ENCODE measurements at regions not wholly inside any gene's neighbourhood (a gene's known extent, or its start where the extent isn't known, plus 50 kb on each side); places are given as distances from the start of the nearest gene placed in this dataset.

- in situ Hi-C loops (cut with MboI; ENCODE audit: low pct_ligation_motif_present in 1 of 4, low pct_unique_long_range_greater_than_20kb in 1 of 4, low sequenced_read_pairs in 3 of 4) = no loop called here
- 57 to 74% methylated on average over 1 to 7 of the region's 7 CpGs for WGBS, 2 donors (ENCODE audit: low coverage in 1 of 2)
These were observed 125.8 kb upstream of the NPHP3 start for GRCh38 chr3:132847849-132848625.

DNA sequence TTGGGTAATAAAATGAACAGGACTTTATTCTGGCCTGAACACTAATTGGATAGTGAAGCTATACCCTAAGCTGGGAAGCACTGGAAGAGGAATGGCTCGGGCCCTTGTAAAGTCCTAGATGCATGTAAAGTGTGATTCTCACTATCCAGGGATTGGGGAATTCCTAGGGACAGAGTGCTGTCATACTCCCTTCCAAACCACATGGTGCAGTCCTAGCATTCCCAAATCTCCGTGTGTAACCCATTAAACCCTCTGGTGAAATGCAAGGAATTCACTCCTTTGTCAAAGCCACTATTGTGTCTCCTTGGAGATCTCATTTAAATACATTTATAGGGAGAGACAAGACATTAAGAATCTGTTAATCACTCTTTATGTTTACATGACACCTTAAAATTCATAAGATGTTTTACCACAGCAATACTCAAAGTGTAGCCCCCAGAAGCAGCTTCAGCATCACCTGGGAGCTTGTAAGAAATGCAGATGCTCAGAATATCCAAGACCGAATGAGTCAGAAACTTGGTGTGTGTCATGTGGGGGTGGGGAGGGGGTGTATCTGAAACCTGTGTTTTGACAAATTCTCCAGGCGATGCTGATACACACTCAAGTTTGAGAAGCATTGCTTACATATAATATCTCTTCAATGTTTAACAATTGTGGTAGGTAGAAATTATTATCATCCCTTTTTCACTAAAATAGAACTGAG lies 121.8 kb upstream of the NPHP3 start:
- intact Hi-C loops (cut with DNase I; ENCODE audit: low total_unique reads) (no loop called here), in situ Hi-C loops (cut with MboI; ENCODE audit: low pct_ligation_motif_present in 1 of 4, low pct_unique_long_range_greater_than_20kb in 1 of 4, low sequenced_read_pairs in 3 of 4) (no loop called here)
- 69 to 100% methylated on average over 1 to 4 of the region's 4 CpGs for WGBS, 2 donors (ENCODE audit: low coverage in 1 of 2)
- Histone ChIP-seq H3K27me3 (no peaks in the 10 kb centered on the region), H3K27ac (no peak overlapping the region), H3K9me3 (no peaks in the 10 kb centered on the region), H3K4me1 (no peaks in the 10 kb centered on the region), H3K36me3 (no peaks in the 10 kb centered on the region), H3K4me3 (no peak overlapping the region)
- DNase-seq = no peak
- TF ChIP-seq EP300 (IDR thresholded peaks at IDR 0.05; ENCODE audit: low read depth) = no peak
- TF ChIP-seq, protein P1, sequence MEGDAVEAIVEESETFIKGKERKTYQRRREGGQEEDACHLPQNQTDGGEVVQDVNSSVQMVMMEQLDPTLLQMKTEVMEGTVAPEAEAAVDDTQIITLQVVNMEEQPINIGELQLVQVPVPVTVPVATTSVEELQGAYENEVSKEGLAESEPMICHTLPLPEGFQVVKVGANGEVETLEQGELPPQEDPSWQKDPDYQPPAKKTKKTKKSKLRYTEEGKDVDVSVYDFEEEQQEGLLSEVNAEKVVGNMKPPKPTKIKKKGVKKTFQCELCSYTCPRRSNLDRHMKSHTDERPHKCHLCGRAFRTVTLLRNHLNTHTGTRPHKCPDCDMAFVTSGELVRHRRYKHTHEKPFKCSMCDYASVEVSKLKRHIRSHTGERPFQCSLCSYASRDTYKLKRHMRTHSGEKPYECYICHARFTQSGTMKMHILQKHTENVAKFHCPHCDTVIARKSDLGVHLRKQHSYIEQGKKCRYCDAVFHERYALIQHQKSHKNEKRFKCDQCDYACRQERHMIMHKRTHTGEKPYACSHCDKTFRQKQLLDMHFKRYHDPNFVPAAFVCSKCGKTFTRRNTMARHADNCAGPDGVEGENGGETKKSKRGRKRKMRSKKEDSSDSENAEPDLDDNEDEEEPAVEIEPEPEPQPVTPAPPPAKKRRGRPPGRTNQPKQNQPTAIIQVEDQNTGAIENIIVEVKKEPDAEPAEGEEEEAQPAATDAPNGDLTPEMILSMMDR (IDR thresholded peaks at IDR 0.05) = no peak

More at GRCh38 chr3:132847849-132848625, 125.8 kb upstream of the NPHP3 start:
- no peak for DNase-seq
- TF ChIP-seq POLR2A (IDR thresholded peaks at IDR 0.05) = no peak
- no peak for TF ChIP-seq EP300 (IDR thresholded peaks at IDR 0.05; ENCODE audit: low read depth)
- TF ChIP-seq POLR2AphosphoS5 (IDR thresholded peaks at IDR 0.05) = no peak
- TF ChIP-seq, protein P1 (IDR thresholded peaks at IDR 0.05) = no peak
- intact Hi-C loops (cut with DNase I; ENCODE audit: low total_unique reads) = no loop called here
- Histone ChIP-seq H3K27ac (no peak overlapping the region), H3K4me1 (no peaks in the 10 kb centered on the region), H3K36me3 (no peaks in the 10 kb centered on the region), H3K9me3 (no peaks in the 10 kb centered on the region), H3K27me3 (no peaks in the 10 kb centered on the region), H3K4me3 (no peak overlapping the region)

DNA sequence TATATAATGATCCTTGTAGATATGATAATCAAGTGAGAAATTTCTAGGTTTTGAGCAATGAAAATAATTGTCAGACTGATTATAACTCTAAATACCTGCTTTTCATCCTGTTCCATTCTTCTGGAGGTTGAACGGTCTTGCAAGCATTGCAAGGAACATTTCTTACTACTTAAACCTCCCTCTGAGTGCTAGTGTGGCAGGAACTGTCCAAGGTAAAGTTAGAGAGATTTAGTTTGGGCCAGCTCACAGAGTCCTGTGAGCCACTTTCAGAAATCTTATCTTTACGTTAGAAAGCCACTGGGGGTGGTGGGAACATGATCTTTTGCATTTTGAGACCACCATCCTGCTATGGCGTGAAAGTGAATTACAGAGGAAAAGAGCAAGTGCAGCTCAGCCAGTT lies 121.1 kb upstream of the NPHP3 start:
- TF ChIP-seq EP300 (IDR thresholded peaks at IDR 0.05; ENCODE audit: low read depth) = no peak
- no peak for TF ChIP-seq POLR2AphosphoS5 (IDR thresholded peaks at IDR 0.05)
- TF ChIP-seq, protein P1 (IDR thresholded peaks at IDR 0.05) = no peak
- no peak for TF ChIP-seq POLR2A (IDR thresholded peaks at IDR 0.05)
- in situ Hi-C loops (cut with MboI; ENCODE audit: low pct_ligation_motif_present in 1 of 4, low pct_unique_long_range_greater_than_20kb in 1 of 4, low sequenced_read_pairs in 3 of 4) = no loop called here
- no peak overlapping the region for H3K4me3 ChIP-seq
- no peak overlapping the region for H3K27ac ChIP-seq
- 43 to 80% methylated on average over 3 of the region's 3 CpGs for WGBS, 2 donors (ENCODE audit: low coverage in 1 of 2)
- DNase-seq = no peak
- H3K27me3 ChIP-seq = no peaks in the 10 kb centered on the region
- no peaks in the 10 kb centered on the region for H3K4me1 ChIP-seq
- H3K9me3 ChIP-seq = no peaks in the 10 kb centered on the region
- intact Hi-C loops (cut with DNase I; ENCODE audit: low total_unique reads) = no loop called here
- no peaks in the 10 kb centered on the region for H3K36me3 ChIP-seq

- Histone ChIP-seq H3K9me3 (no peaks in the 10 kb centered on the region), H3K4me1 (no peaks in the 10 kb centered on the region), H3K4me3 (no peak overlapping the region), H3K36me3 (no peaks in the 10 kb centered on the region), H3K27me3 (no peaks in the 10 kb centered on the region), H3K27ac (no peak overlapping the region)
- 63 to 78% methylated on average over 2 of the region's 2 CpGs for WGBS, 2 donors (ENCODE audit: low coverage in 1 of 2)
- intact Hi-C loops (cut with DNase I; ENCODE audit: low total_unique reads) (no loop called here), in situ Hi-C loops (cut with MboI; ENCODE audit: low pct_ligation_motif_present in 1 of 4, low pct_unique_long_range_greater_than_20kb in 1 of 4, low sequenced_read_pairs in 3 of 4) (no loop called here)
- TF ChIP-seq, protein P1 (IDR thresholded peaks at IDR 0.05) = no peak
- TF ChIP-seq POLR2A (IDR thresholded peaks at IDR 0.05) (no peak), EP300 (IDR thresholded peaks at IDR 0.05; ENCODE audit: low read depth) (no peak), POLR2AphosphoS5 (IDR thresholded peaks at IDR 0.05) (no peak)
- DNase-seq = no peak
These were observed 119.4 kb upstream of the NPHP3 start for GRCh38 chr3:132841621-132842020.

Measured in transverse colon (tissue), 4 donors.